Central memory CD8-positive, alpha-beta T cell (primary cell): ENCODE measurements at regions not wholly inside any gene's neighbourhood (a gene's known extent, or its start where the extent isn't known, plus 50 kb on each side); places are given as distances from the start of the nearest gene placed in this dataset.

Experiments
- ATAC-seq: fragments of 150-1000 bp; cut with Tn5 transposase; replicated peaks from 2 replicates; pipeline ENCODE4 v1.10.0; 2022; ENCODE audit warnings: mild to moderate bottlenecking, moderate FRiP score, moderate number of reproducible peaks; ENCODE audit not compliant: poor library complexity, severe bottlenecking; ENCODE audit errors: extremely low read depth
- DNase-seq, 2 donors: peaks; one replicate each; pipeline ENCODE4 v3.0.0; 2021; ENCODE audit warnings: low spot score in 2 of 2
- H3K27ac Mint-ChIP-seq: one replicate; pipeline ENCODE4 v1.8.0; 2022; ENCODE audit warnings: low read depth, mild to moderate bottlenecking, moderate library complexity, mixed read lengths
- H3K27me3 Mint-ChIP-seq: one replicate; pipeline ENCODE4 v1.8.0; 2022; ENCODE audit warnings: mixed read lengths
- H3K36me3 Mint-ChIP-seq: one replicate; pipeline ENCODE4 v1.8.0; 2022; ENCODE audit warnings: mild to moderate bottlenecking, moderate library complexity, mixed read lengths; ENCODE audit not compliant: insufficient read depth
- H3K4me1 Mint-ChIP-seq: one replicate; pipeline ENCODE4 v1.8.0; 2022; ENCODE audit warnings: mixed read lengths
- H3K4me3 Mint-ChIP-seq: one replicate; pipeline ENCODE4 v1.8.0; 2022; ENCODE audit warnings: mild to moderate bottlenecking, moderate library complexity, mixed read lengths
- H3K9me3 Mint-ChIP-seq: one replicate; pipeline ENCODE4 v1.8.0; 2022; ENCODE audit warnings: mixed read lengths

DNA sequence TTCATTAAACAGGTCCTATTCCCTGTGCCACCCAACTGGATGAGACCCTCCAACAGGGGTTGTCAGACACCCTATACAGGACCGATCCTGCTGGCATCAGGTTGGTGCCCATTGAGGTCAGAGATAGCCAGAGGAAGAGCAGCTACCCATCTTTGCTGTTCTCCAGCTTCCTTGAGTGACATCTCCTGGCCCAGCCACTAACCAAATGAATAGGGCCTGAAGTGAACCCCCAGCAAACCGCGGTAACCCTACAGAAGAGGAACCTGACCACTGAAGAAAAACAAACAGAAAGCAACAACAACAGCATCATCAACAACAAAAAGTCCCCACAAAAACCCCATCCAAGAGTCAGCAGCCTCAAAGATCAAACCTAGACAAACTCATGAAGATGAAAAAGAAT lies 133.6 kb upstream of the ARPP21 start:
- no peak overlapping the region for H3K27ac Mint-ChIP-seq
- no peaks in the 10 kb centered on the region for H3K4me1 Mint-ChIP-seq
- H3K4me3 Mint-ChIP-seq, result no peak overlapping the region
- H3K36me3 Mint-ChIP-seq, result no peaks in the 10 kb centered on the region
- H3K27me3 Mint-ChIP-seq, result no peaks in the 10 kb centered on the region
- H3K9me3 Mint-ChIP-seq, result peaks cover 17% of the 10 kb centered on the region
- no peak for DNase-seq
- ATAC-seq, result no peak

DNA sequence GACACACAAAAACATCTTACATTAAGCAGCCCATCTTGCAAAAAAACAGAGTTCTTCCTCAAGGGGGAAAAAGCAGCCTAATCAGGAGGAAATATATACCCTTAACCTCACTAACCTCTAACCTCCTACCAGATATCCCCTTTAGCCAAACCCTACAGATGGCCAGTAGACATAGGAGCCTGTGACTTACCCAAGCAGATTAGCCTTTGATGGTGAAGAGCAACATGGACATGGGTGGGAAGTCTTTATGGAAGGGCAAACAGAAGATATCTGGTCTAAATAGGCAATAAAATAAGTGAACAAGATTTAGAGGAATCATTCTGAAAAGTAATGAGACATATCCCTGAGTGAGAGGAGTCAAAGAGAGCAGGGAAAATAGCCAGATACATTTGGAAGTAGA lies 119.4 kb upstream of the ARPP21 start:
- Mint-ChIP-seq H3K4me1 (no peaks in the 10 kb centered on the region), H3K36me3 (no peaks in the 10 kb centered on the region)
- ATAC-seq, result no peak

GRCh38 chr3:35521196-35521595 lies 118.1 kb upstream of the ARPP21 start:
- Mint-ChIP-seq H3K27me3 (no peaks in the 10 kb centered on the region), H3K9me3 (peaks cover 36% of the 10 kb centered on the region), H3K27ac (no peak overlapping the region), H3K36me3 (no peaks in the 10 kb centered on the region), H3K4me1 (no peaks in the 10 kb centered on the region), H3K4me3 (no peak overlapping the region)
- no peak for ATAC-seq
- DNase-seq, result no peak

More for the DNA sequence above, 119.4 kb upstream of the ARPP21 start:
- Mint-ChIP-seq H3K9me3 (peaks cover 36% of the 10 kb centered on the region), H3K4me3 (no peak overlapping the region), H3K27me3 (no peaks in the 10 kb centered on the region), H3K27ac (no peak overlapping the region)
- no peak for DNase-seq

- Mint-ChIP-seq H3K36me3 (no peaks in the 10 kb centered on the region), H3K4me3 (no peak overlapping the region), H3K27ac (no peak overlapping the region), H3K27me3 (no peaks in the 10 kb centered on the region), H3K9me3 (peaks cover 39% of the 10 kb centered on the region), H3K4me1 (no peaks in the 10 kb centered on the region)
- no peak for ATAC-seq
- no peak for DNase-seq
These were observed 116.9 kb upstream of the ARPP21 start for GRCh38 chr3:35522450-35522849.

DNA sequence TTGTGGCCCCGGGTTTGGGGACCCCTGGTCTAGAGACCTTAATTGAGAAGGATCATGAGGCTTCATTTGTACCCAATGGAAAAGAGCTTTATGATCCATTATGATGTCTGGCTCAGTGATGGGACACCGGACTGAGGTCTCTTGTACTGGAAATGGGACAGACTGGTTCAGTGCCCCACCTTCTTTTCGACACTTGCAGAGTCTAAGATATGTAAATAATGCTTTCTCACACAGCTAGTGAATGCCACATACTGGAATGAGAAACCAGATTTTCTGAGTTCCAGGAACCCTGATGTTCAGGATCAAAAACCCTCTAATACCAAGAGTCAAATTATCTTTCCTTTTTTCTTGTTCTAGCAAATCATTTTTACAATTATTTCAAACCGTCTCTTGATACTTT lies 116.3 kb upstream of the ARPP21 start:
- H3K27me3 Mint-ChIP-seq, result no peaks in the 10 kb centered on the region
- peaks cover 34% of the 10 kb centered on the region for H3K9me3 Mint-ChIP-seq
- no peaks in the 10 kb centered on the region for H3K36me3 Mint-ChIP-seq
- no peak overlapping the region for H3K27ac Mint-ChIP-seq
- ATAC-seq (no peak), DNase-seq (no peak)
- H3K4me3 Mint-ChIP-seq, result no peak overlapping the region
- H3K4me1 Mint-ChIP-seq, result no peaks in the 10 kb centered on the region

- DNase-seq (no peak), ATAC-seq (no peak)
- H3K27ac Mint-ChIP-seq, result no peak overlapping the region
These were observed 115.5 kb upstream of the ARPP21 start for GRCh38 chr3:35523838-35524237.

DNA sequence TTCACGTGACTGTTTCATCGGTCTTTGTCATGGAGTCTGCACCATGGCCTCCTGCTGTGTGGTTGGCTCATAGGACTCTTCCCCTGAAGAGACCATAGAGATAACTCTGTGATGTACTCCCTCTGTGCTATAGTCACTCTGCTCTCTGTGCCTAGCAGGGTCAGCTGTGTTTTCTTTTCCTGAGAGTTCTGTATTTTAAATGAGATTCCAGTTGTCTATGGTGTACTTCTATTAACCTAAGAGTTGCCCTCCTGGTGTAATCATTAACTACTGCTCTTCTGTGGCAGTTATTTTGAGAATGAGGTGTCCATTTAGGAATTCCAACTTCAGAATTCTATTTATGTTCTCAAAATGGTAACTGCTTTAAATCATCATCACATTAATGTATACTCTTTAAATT lies 114.5 kb upstream of the ARPP21 start:
- no peaks in the 10 kb centered on the region for H3K36me3 Mint-ChIP-seq
- H3K9me3 Mint-ChIP-seq, result peaks cover 28% of the 10 kb centered on the region
- H3K27me3 Mint-ChIP-seq, result no peaks in the 10 kb centered on the region
- H3K4me3 Mint-ChIP-seq, result no peak overlapping the region
- no peak for DNase-seq
- H3K4me1 Mint-ChIP-seq, result no peaks in the 10 kb centered on the region
- ATAC-seq, result no peak
- H3K27ac Mint-ChIP-seq, result no peak overlapping the region

More at GRCh38 chr3:35523838-35524237, 115.5 kb upstream of the ARPP21 start:
- Mint-ChIP-seq H3K4me3 (no peak overlapping the region), H3K27me3 (no peaks in the 10 kb centered on the region), H3K4me1 (no peaks in the 10 kb centered on the region), H3K36me3 (no peaks in the 10 kb centered on the region), H3K9me3 (peaks cover 29% of the 10 kb centered on the region)

DNA sequence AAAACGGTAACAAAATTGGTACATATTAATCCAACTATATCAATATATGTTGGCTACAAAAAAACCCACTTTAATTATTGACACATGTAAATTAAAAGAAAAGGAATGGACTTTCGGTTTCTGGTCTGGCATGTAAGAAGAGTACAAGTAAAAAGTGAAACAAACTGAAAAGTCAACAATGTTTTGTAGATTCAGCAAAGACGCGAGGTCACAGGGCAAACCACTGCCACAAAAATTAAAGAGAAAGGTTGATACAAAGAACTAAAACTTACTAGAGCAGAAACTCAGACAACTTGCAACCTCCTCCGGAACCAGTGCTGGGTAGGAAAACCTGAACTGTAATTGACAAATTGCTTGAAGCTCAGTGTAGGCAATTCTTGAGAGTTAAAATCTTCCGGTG lies 110.6 kb upstream of the ARPP21 start:
- no peaks in the 10 kb centered on the region for H3K36me3 Mint-ChIP-seq
- peaks cover 19% of the 10 kb centered on the region for H3K9me3 Mint-ChIP-seq
- DNase-seq, result no peak
- ATAC-seq, result no peak
- H3K4me3 Mint-ChIP-seq, result no peak overlapping the region
- H3K27me3 Mint-ChIP-seq, result no peaks in the 10 kb centered on the region
- H3K4me1 Mint-ChIP-seq, result no peaks in the 10 kb centered on the region
- no peak overlapping the region for H3K27ac Mint-ChIP-seq

GRCh38 chr3:35529337-35529736 lies 110.0 kb upstream of the ARPP21 start:
- no peaks in the 10 kb centered on the region for H3K27me3 Mint-ChIP-seq
- DNase-seq (no peak), ATAC-seq (no peak)
- peaks cover 20% of the 10 kb centered on the region for H3K9me3 Mint-ChIP-seq
- H3K36me3 Mint-ChIP-seq, result no peaks in the 10 kb centered on the region
- H3K4me1 Mint-ChIP-seq, result no peaks in the 10 kb centered on the region
- no peak overlapping the region for H3K27ac Mint-ChIP-seq
- no peak overlapping the region for H3K4me3 Mint-ChIP-seq

DNA sequence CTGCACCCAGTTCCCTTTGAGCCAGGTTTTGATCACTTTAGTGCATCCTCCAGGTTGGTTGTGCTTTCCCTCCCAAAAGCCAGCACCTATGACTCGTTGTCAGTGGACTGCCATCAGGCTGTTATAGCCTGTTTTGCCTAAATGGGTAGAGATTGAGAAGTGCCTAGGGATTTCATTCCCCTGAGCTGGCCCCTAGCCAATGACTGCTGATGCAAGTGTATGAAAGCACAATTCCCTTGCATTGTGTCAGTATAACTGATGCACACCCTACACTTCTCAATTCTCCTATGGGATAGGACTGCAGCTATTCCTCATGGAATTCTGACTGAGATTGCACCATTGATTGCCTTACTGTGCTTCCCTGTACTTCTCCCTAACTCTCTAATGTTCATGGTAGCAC lies 102.1 kb upstream of the ARPP21 start:
- no peak overlapping the region for H3K4me3 Mint-ChIP-seq
- H3K4me1 Mint-ChIP-seq, result no peaks in the 10 kb centered on the region
- ATAC-seq (no peak), DNase-seq (no peak)
- peaks cover 18% of the 10 kb centered on the region for H3K9me3 Mint-ChIP-seq
- H3K27me3 Mint-ChIP-seq, result no peaks in the 10 kb centered on the region
- H3K36me3 Mint-ChIP-seq, result no peaks in the 10 kb centered on the region
- H3K27ac Mint-ChIP-seq, result no peak overlapping the region

DNA sequence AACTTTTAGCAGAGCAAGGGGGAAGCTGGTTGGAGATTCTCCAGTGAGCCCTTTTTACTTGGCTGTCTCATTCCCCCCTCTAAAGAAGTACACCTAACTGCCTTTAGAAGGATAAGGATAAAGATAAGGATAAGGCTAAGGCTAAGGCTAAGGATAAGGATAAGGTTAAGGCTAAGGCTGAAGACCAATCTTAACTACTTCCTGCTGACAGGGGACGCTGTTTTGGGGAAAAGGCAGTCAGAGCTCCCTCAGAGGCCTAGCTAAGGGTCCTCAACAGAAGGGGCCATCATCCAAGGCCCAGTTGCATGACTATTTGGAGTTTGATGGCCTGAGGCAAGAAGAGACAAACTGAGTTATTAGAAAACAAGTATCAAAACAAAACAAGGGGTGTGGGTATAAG lies 94.3 kb upstream of the ARPP21 start:
- DNase-seq (no peak), ATAC-seq (no peak)
- Mint-ChIP-seq H3K9me3 (peaks cover 24% of the 10 kb centered on the region), H3K36me3 (no peaks in the 10 kb centered on the region), H3K27ac (no peak overlapping the region), H3K4me3 (no peak overlapping the region), H3K4me1 (no peaks in the 10 kb centered on the region), H3K27me3 (no peaks in the 10 kb centered on the region)

- H3K4me3 Mint-ChIP-seq, result no peak overlapping the region
- H3K27me3 Mint-ChIP-seq, result no peaks in the 10 kb centered on the region
- ATAC-seq (no peak), DNase-seq (no peak)
- no peaks in the 10 kb centered on the region for H3K36me3 Mint-ChIP-seq
- H3K9me3 Mint-ChIP-seq, result peaks cover 23% of the 10 kb centered on the region
- H3K27ac Mint-ChIP-seq, result no peak overlapping the region
- no peaks in the 10 kb centered on the region for H3K4me1 Mint-ChIP-seq
These were observed 89.6 kb upstream of the ARPP21 start for GRCh38 chr3:35549690-35550089.

DNA sequence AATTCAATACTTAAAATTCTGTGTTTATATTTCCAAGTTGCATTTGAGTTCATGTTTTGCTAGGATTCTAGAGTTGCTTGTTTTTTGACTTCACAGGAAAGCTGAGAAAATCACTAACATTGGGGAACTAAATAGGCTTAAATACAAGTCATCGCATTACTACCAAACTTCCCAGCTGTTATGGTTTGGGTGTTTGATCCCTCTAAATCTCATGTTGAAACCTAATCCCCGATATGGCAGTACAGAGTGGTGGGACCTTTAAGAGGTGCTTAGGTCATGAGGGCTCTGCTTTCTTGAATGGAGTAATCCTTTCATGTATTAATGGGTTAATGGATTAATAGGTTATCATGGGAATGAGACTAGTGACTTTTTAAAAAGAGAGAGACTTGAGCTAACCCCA lies 77.2 kb upstream of the ARPP21 start:
- H3K27me3 Mint-ChIP-seq, result no peaks in the 10 kb centered on the region
- DNase-seq (no peak), ATAC-seq (no peak)
- H3K4me3 Mint-ChIP-seq, result no peak overlapping the region
- no peaks in the 10 kb centered on the region for H3K36me3 Mint-ChIP-seq
- no peaks in the 10 kb centered on the region for H3K4me1 Mint-ChIP-seq
- H3K27ac Mint-ChIP-seq, result no peak overlapping the region
- peaks cover 7% of the 10 kb centered on the region for H3K9me3 Mint-ChIP-seq

GRCh38 chr3:35565048-35565447 lies 74.3 kb upstream of the ARPP21 start:
- Mint-ChIP-seq H3K4me1 (no peaks in the 10 kb centered on the region), H3K27ac (no peak overlapping the region), H3K9me3 (peaks cover 11% of the 10 kb centered on the region), H3K4me3 (no peak overlapping the region), H3K36me3 (no peaks in the 10 kb centered on the region), H3K27me3 (no peaks in the 10 kb centered on the region)
- no peak for DNase-seq
- ATAC-seq, result no peak
